OCI-LY7 (cell line): ENCODE measurements at regions not wholly inside any gene's neighbourhood (a gene's known extent, or its start where the extent isn't known, plus 50 kb on each side); places are given as distances from the start of the nearest gene placed in this dataset.

Source experiments
- BruUV-seq: library from RNA; stranded (reverse); fragments of 400-500 nt; replicated peaks from 2 replicates; lab custom pipeline; 2021; lab: Mats Ljungman, UMichigan
- CTCF ChIA-PET: fragments of 300-600 bp; sonication (Branson Sonifier 250); formaldehyde crosslinking; loops from one replicate; lab custom pipeline; 2022; ENCODE audit warnings: antibody characterized with exemption; ENCODE audit not compliant: unreplicated experiment; lab: Charles Lee
- POLR2A ChIA-PET: fragments of 300-600 bp; sonication (Branson Sonifier 250); formaldehyde crosslinking; loops from one replicate; lab custom pipeline; 2022; ENCODE audit warnings: antibody characterized with exemption; lab: Charles Lee
- DNase-seq: peaks from one replicate; pipeline ENCODE4 v3.0.0-alpha.2; 2015; ENCODE audit warnings: low spot score
- H2AFZ ChIP-seq: fragments of 200-600 bp; sonication (generic), shearing (Covaris generic); 2 replicates; pipeline ENCODE4 v1.6.1; 2014; ENCODE audit warnings: mild to moderate bottlenecking, antibody characterized with exemption, low read length, moderate library complexity
- H3K27ac ChIP-seq: fragments of 200-600 bp; sonication (generic); 2 replicates; pipeline ENCODE4 v1.5.1; 2014; ENCODE audit warnings: mixed run types, low read depth, mild to moderate bottlenecking, moderate library complexity, low read length, inconsistent platforms; ENCODE audit not compliant: poor library complexity, severe bottlenecking
- H3K36me3 ChIP-seq: fragments of 200-600 bp; sonication (generic); 2 replicates; pipeline ENCODE4 v1.6.1; 2014; ENCODE audit warnings: mild to moderate bottlenecking, antibody characterized with exemption, low read length, moderate library complexity, mixed read lengths; ENCODE audit not compliant: insufficient read depth
- H3K4me1 ChIP-seq: fragments of 200-600 bp; sonication (generic); 2 replicates; pipeline ENCODE4 v1.5.1; 2014; ENCODE audit warnings: mild to moderate bottlenecking, low read length; ENCODE audit not compliant: insufficient read depth, poor library complexity, severe bottlenecking
- H3K4me2 ChIP-seq: fragments of 200-600 bp; sonication (generic); 2 replicates; pipeline ENCODE4 v1.6.1; 2014; ENCODE audit warnings: mild to moderate bottlenecking, low read length
- H3K4me3 ChIP-seq: fragments of 200-600 bp; sonication (generic); 2 replicates; pipeline ENCODE4 v1.5.1; 2014; ENCODE audit warnings: mild to moderate bottlenecking, low read depth, low read length; ENCODE audit not compliant: poor library complexity, severe bottlenecking
- H3K79me2 ChIP-seq: fragments of 200-600 bp; sonication (generic); 2 replicates; pipeline ENCODE4 v1.6.1; 2016; ENCODE audit warnings: low read depth, mild to moderate bottlenecking, low read length, moderate library complexity, mixed read lengths; ENCODE audit not compliant: insufficient read depth
- H3K9me2 ChIP-seq: fragments of 200-600 bp; sonication (generic); 2 replicates; pipeline ENCODE4 v1.6.1; 2016; ENCODE audit warnings: mild to moderate bottlenecking, low read length, mixed read lengths; ENCODE audit not compliant: insufficient read depth
- H3K9me3 ChIP-seq: fragments of 200-600 bp; sonication (generic); 2 replicates; pipeline ENCODE4 v1.6.1; 2014; ENCODE audit warnings: mild to moderate bottlenecking, mixed run types, low read length, mixed read lengths
- H4K20me1 ChIP-seq: fragments of 200-600 bp; sonication (generic); 2 replicates; pipeline ENCODE4 v1.6.1; 2014; ENCODE audit warnings: mild to moderate bottlenecking, antibody characterized with exemption, low read length, moderate library complexity, mixed read lengths; ENCODE audit not compliant: insufficient read depth
- CTCF ChIP-seq: fragments of 200-600 bp; sonication (generic); conservative IDR thresholded peaks from 2 replicates; pipeline ENCODE4 v1.5.1; 2014; ENCODE audit warnings: mild to moderate bottlenecking, antibody characterized with exemption, low read length, moderate library complexity, mixed read lengths
- EZH2phosphoT487 ChIP-seq: fragments of 200-600 bp; sonication (generic); IDR thresholded peaks from 2 replicates; pipeline ENCODE4 v1.6.1; 2018; ENCODE audit warnings: low read depth, borderline replicate concordance, mild to moderate bottlenecking, mixed run types, antibody characterized with exemption, low read length, moderate library complexity, mixed read lengths
- intact Hi-C: fragments of 100-400 bp; cut with micrococcal nuclease; formaldehyde crosslinking; loops from one replicate; pipeline ENCODE4 v1.10.0; 2022; ENCODE audit not compliant: unreplicated experiment

GRCh38 chr10:44792119-44792775 lies 118.9 kb upstream of the TMEM72 start:
- Histone ChIP-seq H3K79me2 (no peaks in the 10 kb centered on the region), H3K4me3 (no peak overlapping the region), H3K27ac (no peak overlapping the region), H3K36me3 (no peaks in the 10 kb centered on the region), H3K4me2 (no peak overlapping the region), H4K20me1 (no peaks in the 10 kb centered on the region), H3K4me1 (no peaks in the 10 kb centered on the region), H3K9me3 (no peaks in the 10 kb centered on the region), H3K9me2 (no peaks in the 10 kb centered on the region), H2AFZ (no peak overlapping the region)
- ChIA-PET POLR2A (interaction anchor here (0.6 kb wide), 1 partner anchor 89 kb away, joined by 3 read pairs; no protein-coding TSS in a partner anchor), CTCF (no interaction called here)
- no peak for DNase-seq
- no peak for TF ChIP-seq CTCF
- TF ChIP-seq EZH2phosphoT487 = no peak
- intact Hi-C loops = no loop called here
- BruUV-seq = no TSS peak

- CTCF ChIA-PET = no interaction called here
Measured at GRCh38 chr10:44799966-44800365, 111.2 kb upstream of the TMEM72 start.

GRCh38 chr10:44801383-44802327 lies 109.5 kb upstream of the TMEM72 start:
- TF ChIP-seq CTCF (no peak), EZH2phosphoT487 (no peak)
- CTCF ChIA-PET = no interaction called here
- POLR2A ChIA-PET = no interaction called here

More at GRCh38 chr10:44799966-44800365, 111.2 kb upstream of the TMEM72 start:
- H3K4me3 ChIP-seq = no peak overlapping the region
- TF ChIP-seq EZH2phosphoT487 = no peak
- no peaks in the 10 kb centered on the region for H3K36me3 ChIP-seq
- H3K79me2 ChIP-seq = no peaks in the 10 kb centered on the region
- H4K20me1 ChIP-seq = no peaks in the 10 kb centered on the region
- no peak overlapping the region for H3K4me2 ChIP-seq
- H3K9me3 ChIP-seq = no peaks in the 10 kb centered on the region
- H3K27ac ChIP-seq = no peak overlapping the region
- no peak overlapping the region for H2AFZ ChIP-seq
- no peak for DNase-seq
- POLR2A ChIA-PET = no interaction called here
- H3K9me2 ChIP-seq = no peaks in the 10 kb centered on the region
- intact Hi-C loops = no loop called here
- H3K4me1 ChIP-seq = no peaks in the 10 kb centered on the region
- no TSS peak for BruUV-seq

More at GRCh38 chr10:44801383-44802327, 109.5 kb upstream of the TMEM72 start:
- H3K9me2 ChIP-seq = no peaks in the 10 kb centered on the region
- no peak for DNase-seq
- H2AFZ ChIP-seq = no peak overlapping the region
- no peak overlapping the region for H3K4me2 ChIP-seq
- BruUV-seq = no TSS peak
- intact Hi-C loops = no loop called here
- H4K20me1 ChIP-seq = no peaks in the 10 kb centered on the region
- no peak overlapping the region for H3K4me3 ChIP-seq
- H3K36me3 ChIP-seq = no peaks in the 10 kb centered on the region
- H3K27ac ChIP-seq = no peak overlapping the region
- H3K79me2 ChIP-seq = no peaks in the 10 kb centered on the region
- no peaks in the 10 kb centered on the region for H3K9me3 ChIP-seq
- no peaks in the 10 kb centered on the region for H3K4me1 ChIP-seq
